ENCODE measurements at regions not wholly inside any gene's neighbourhood (a gene's known extent, or its start where the extent isn't known, plus 50 kb on each side); places are given as distances from the start of the nearest gene placed in this dataset.
"Not testable (repeated sequence)": the region's sequence is repeated elsewhere in the genome, so short reads cannot be mapped to it uniquely, and the experiment has no call there.

DNA sequence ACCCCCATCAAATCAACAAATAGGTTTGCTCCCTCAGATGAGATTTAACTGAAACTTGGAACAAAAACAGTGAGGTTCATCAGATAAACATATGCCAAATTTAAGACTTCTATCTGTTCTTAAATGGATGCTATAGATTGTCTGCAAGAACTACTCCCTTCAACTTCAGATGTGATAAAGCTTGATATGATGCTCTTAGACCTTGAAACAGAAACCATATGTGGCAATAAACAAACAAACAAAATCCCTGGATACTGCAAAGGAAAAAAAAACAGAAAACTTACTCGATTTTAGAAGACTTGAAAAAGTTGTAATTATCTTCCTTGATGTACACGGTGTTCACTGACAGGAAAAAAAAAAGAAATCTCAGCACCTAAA lies 286.1 kb upstream of the USP25 start:
- TF ChIP-seq, protein P1, sequence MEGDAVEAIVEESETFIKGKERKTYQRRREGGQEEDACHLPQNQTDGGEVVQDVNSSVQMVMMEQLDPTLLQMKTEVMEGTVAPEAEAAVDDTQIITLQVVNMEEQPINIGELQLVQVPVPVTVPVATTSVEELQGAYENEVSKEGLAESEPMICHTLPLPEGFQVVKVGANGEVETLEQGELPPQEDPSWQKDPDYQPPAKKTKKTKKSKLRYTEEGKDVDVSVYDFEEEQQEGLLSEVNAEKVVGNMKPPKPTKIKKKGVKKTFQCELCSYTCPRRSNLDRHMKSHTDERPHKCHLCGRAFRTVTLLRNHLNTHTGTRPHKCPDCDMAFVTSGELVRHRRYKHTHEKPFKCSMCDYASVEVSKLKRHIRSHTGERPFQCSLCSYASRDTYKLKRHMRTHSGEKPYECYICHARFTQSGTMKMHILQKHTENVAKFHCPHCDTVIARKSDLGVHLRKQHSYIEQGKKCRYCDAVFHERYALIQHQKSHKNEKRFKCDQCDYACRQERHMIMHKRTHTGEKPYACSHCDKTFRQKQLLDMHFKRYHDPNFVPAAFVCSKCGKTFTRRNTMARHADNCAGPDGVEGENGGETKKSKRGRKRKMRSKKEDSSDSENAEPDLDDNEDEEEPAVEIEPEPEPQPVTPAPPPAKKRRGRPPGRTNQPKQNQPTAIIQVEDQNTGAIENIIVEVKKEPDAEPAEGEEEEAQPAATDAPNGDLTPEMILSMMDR (IDR thresholded peaks at IDR 0.05; ENCODE audit: extremely low read depth, insufficient read depth, missing control alignments) = no peak
- DNase-seq (ENCODE audit: low spot score) = no peak
- in situ Hi-C loops (cut with MboI; ENCODE audit: low pct_unique_long_range_greater_than_20kb, low sequenced_read_pairs, unreplicated experiment) = no loop called here

DNA sequence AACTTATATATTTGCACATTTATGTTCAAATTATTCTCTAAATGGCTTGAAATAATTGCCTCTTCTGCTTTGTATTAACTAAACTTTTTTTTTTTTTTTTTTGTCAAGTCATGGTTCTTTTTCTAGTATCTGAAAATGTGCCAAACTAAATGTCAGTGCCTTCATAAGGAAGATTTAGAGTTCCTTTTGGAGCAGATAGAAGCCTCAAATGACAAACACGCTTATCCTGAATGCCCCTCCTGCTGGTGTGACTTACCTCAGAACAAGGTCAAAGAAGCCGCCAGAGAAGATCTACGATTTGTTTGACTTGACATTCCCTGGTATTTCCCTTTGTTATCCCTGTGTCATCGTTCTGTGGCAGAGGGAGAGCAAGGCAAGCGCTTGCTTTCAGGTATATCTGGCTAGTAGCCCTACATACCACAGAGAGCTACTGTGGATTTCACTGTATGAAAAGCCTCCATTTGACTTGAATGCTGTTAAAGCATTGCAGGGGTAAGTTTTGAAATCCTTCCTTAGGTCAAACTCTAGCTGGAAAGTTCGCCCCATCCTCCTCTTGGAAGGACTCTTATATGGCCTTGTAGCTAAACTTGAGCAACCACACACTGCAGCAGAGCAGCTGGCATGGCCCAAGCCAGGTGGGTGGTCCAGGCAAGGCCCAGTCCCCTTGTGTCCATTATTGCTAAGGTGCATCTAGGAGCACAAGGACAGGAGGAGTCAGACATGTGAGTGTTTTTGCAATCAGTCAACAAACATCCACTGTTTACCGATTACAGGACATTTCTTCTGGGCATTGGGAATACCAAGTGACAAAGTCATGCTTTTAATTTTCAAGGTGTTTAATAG lies 285.4 kb upstream of the USP25 start:
- in situ Hi-C loops (cut with MboI; ENCODE audit: low pct_unique_long_range_greater_than_20kb, low sequenced_read_pairs, unreplicated experiment) = no loop called here
- no peak for DNase-seq (ENCODE audit: low spot score)
- TF ChIP-seq, protein P1 (IDR thresholded peaks at IDR 0.05; ENCODE audit: extremely low read depth, insufficient read depth, missing control alignments) = no peak

DNA sequence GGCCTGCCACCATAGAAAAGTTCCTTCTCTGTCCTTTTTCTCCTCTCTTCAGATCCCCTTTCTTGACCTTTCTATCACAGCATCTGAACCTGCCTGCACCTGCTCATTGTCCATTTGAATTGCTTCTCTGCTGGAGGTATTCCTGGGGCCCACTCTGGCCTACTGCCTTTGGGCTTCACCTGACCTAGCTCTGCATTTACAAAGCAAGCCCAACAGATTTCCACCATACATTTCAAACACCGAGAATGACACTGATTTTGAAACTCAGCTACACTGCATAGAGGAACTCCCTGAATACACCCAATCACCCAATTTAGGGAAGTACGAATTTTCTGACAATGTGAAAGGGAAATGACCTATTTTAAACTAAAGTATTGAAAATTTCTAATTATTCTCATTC lies 284.5 kb upstream of the USP25 start:
- in situ Hi-C loops (cut with MboI; ENCODE audit: low pct_unique_long_range_greater_than_20kb, low sequenced_read_pairs, unreplicated experiment) = no loop called here
- peak; percentile 33 for DNase-seq (ENCODE audit: low spot score)
- TF ChIP-seq, protein P1 (IDR thresholded peaks at IDR 0.05; ENCODE audit: extremely low read depth, insufficient read depth, missing control alignments) = no peak

DNA sequence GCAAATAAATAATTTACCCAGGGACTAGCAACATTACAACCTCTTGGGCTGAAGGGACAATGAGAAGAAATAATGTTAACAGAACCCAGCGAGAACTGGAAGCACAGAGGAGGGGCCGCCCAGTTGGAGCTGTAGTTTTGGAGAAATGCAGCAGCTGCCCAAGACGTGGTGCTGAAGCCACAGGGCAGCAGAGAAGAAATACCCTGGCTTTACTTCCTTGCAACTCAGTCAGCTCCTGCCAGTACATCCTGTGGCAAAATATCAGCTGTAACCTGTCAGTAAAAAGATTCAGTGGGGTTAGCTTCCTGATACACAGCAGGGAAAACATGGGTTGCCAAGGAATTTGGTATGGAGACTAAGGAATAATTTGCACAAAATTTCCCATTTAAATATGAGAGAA lies 283.6 kb upstream of the USP25 start:
- in situ Hi-C loops (cut with MboI; ENCODE audit: low pct_unique_long_range_greater_than_20kb, low sequenced_read_pairs, unreplicated experiment) = no loop called here
- no peak for DNase-seq (ENCODE audit: low spot score)
- TF ChIP-seq, protein P1 (IDR thresholded peaks at IDR 0.05; ENCODE audit: extremely low read depth, insufficient read depth, missing control alignments) = no peak

DNA sequence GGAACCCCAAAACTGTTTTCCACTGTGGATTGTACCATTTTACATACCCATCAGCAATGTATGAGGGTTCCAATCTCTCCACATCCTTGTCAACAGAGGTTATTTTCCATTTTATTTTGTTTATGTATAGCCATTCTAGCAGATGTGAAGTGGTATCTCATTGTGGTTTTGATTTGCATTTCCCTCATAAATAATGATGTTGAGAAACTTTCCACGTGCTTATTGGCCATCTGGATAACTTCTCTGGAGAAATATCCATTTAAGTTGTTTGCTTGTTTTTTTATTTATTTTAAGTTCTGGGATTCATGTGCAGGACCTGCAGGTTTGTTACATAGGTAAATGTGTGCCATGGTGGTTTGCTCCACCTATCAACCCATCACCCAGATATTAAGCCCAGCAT lies 280.2 kb upstream of the USP25 start:
- TF ChIP-seq, protein P1 (IDR thresholded peaks at IDR 0.05; ENCODE audit: extremely low read depth, insufficient read depth, missing control alignments) = no peak
- in situ Hi-C loops (cut with MboI; ENCODE audit: low pct_unique_long_range_greater_than_20kb, low sequenced_read_pairs, unreplicated experiment) = no loop called here
- DNase-seq (ENCODE audit: low spot score) = no peak

DNA sequence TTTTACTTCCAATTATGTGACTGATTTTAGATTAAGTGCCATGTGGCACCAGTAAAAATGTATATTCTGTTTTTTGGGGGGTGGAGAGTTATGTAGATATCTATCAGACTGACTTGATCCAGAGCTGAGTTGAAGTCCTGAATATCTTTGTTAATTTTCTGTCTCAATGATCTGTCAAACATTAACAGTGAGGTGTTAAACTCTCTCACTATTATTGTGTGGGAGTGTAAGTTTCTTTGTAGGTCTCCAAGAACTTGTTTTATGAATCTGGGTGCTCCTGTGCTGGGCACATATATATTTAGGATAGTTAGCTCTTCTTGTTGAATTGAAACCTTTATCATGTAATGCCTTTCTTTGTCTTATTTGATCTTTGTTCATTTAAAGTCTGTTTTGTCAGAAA lies 276.5 kb upstream of the USP25 start:
- DNase-seq (ENCODE audit: low spot score) = no peak

DNA sequence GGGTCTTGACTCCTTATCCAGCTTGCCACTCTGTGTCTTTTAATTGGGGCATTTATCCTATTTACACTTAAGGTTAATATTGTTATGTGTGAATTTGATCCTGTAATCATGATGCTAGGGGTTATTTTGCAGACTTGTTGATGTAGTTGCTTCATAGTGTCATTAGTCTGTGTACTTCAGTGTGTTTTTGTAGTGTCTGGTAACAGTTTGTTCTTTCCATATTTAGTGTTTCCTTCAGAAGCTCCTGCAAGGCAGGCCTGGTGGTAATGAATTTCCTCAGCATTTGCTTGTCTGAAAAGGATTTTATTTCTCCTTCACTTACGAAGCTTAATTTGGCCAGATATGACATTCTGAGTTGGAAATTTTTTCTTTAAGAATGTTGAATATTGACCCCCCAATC lies 276.0 kb upstream of the USP25 start:
- in situ Hi-C loops (cut with MboI; ENCODE audit: low pct_unique_long_range_greater_than_20kb, low sequenced_read_pairs, unreplicated experiment) = not testable (repeated sequence)

More for the DNA sequence above, 276.5 kb upstream of the USP25 start:
- in situ Hi-C loops (cut with MboI; ENCODE audit: low pct_unique_long_range_greater_than_20kb, low sequenced_read_pairs, unreplicated experiment) = no loop called here
- TF ChIP-seq, protein P1 (IDR thresholded peaks at IDR 0.05; ENCODE audit: extremely low read depth, insufficient read depth, missing control alignments) = no peak

DNA sequence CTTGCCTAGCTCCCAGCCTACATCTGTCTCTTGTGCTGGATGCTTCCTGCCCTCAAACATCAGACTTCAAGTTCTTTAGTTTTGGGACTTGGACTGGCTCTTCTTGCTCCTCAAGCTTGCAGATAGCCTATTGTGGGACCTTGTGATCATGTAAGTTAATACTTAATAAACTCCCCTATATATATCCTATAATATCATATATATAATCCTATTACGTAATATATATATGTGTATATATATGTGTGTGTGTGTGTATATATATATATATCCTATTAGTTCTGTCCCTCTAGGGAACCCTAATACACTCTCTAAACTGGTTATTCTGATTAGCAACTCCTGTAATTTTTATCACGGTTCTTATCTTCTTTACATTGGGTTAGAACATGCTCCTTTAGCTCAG lies 274.9 kb upstream of the USP25 start:
- in situ Hi-C loops (cut with MboI; ENCODE audit: low pct_unique_long_range_greater_than_20kb, low sequenced_read_pairs, unreplicated experiment); DNase-seq (ENCODE audit: low spot score): not testable (repeated sequence)

More for the DNA sequence above, 276.0 kb upstream of the USP25 start:
- not testable (repeated sequence) for DNase-seq (ENCODE audit: low spot score)
